T-helper 1 cell treated with Interleukin-12 subunit alpha and Interleukin-12 subunit beta and Interleukin-4 antibody, amounts not matched to agents 30 ng/mL and 1 ng/mL, for 36 hours (primary cell): ENCODE measurements at regions not wholly inside any gene's neighbourhood (a gene's known extent, or its start where the extent isn't known, plus 50 kb on each side); places are given as distances from the start of the nearest gene placed in this dataset.

ENCODE experiments used
- intact Hi-C: fragments of 100-400 bp; cut with micrococcal nuclease; formaldehyde crosslinking; loops from one replicate; pipeline ENCODE4 v1.15.1; 2024

- intact Hi-C loops: no loop called here
These were observed 207.0 kb downstream of the TBXT start for GRCh38 chr6:165960695-165961094.

GRCh38 chr6:165959627-165960026, 208.0 kb downstream of the TBXT start:
- intact Hi-C loops: no loop called here

GRCh38 chr6:165956874-165957273, 210.8 kb downstream of the TBXT start:
- intact Hi-C loops: no loop called here

GRCh38 chr6:165952514-165952913, 215.1 kb downstream of the TBXT start:
- intact Hi-C loops: no loop called here

- intact Hi-C loops: no loop called here
These were observed 217.3 kb downstream of the TBXT start for GRCh38 chr6:165950316-165950715.

GRCh38 chr6:165949324-165949723, 218.3 kb downstream of the TBXT start:
- intact Hi-C loops: no loop called here

GRCh38 chr6:165944002-165944466, 223.6 kb downstream of the TBXT start:
- intact Hi-C loops: no loop called here

GRCh38 chr6:165941786-165942185, 225.9 kb downstream of the TBXT start:
- intact Hi-C loops: no loop called here

DNA sequence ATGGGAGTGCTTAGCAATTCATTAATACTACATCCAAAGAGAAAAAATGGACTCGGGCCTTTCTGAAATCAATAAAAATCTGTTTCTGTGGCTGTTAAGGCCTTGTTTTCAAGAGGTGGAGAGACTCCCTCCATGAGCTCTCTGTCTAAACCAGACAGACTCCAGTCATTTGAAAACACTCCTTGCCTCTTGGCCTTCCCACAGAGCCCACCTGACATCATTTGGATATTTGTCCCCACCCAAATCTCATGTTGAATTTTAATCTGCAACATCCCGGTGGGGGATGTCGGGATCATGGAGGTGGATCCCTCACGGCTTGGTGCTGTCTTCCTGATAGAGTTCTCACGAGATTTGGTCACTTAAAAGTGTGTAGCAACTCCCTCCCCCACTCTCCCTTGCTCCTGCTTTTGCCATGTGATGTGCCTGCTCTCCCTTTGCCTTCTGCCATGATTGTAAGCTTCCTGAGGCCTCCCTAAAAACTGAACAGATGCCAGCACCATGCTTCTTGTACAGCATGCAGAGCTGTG, 226.3 kb downstream of the TBXT start:
- intact Hi-C loops: no loop called here

DNA sequence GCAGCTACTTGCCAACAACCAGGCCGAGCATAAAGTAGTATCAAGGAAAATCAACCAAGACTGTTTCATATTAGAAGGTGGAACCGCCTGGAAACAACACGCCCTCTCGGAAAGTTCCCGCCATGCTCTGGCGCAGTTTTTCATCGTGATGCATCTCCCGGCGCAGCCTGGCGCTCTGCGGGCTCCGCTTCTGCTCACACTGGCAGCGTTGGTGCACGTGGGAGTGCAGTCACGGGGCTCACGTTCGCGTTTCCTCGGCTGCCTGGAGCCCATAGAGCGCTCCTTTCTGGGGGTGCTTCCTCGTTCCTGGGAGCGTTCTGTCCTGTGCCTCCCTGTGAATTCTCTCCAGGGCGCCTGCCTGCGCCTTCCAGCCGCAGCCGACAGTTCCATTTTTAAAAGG, 227.3 kb downstream of the TBXT start:
- intact Hi-C loops: no loop called here

DNA sequence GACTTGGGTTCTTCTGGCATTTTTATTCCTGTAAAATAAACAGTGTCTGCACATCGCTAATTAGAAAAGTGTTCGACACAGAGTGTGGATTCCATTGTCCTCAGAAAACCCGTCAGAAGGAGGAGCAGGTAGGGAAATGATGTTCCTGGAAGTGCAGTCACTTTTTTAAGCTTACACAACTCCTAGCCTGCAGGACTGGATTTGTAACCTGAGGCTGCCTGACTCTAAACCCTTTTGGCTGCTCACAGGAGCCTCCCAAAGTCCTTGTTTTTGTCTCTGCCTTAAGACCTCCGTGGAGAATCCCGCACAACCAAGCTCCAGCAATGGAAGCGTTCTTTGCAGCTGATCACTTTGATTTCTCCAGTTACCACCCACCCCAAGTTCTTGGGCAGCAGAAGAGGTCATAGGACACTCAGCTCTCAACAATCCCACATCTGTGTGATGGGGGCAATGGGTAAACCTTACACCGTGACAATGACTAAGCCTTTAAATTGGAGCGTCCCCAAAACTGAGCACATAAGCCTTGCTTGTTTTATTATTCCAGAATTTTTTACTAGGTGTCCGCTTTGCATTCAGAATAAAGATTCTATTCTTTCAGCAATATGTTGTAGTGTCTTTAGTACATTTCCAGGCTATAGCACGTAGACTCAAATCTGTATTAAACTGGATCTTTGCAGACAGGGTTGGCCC, 227.9 kb downstream of the TBXT start:
- intact Hi-C loops: no loop called here

DNA sequence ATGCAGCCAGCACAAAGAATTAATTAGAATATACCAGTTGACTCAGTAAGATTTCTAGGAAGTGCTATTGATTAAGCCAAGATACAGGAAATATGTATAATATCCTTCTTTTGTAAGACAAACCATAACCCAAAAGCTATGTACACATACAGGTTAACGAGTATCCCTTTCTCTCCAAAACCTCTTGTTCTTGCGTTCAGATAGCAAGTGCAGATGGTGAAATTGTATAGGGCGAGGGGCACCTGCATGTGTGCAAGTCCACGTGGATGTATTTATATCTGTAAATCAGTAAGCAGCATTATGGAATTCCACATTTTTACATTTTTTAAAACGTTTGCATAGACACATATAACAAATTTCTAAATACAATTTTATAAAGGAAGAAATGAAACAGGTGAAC, 228.6 kb downstream of the TBXT start:
- intact Hi-C loops: no loop called here

DNA sequence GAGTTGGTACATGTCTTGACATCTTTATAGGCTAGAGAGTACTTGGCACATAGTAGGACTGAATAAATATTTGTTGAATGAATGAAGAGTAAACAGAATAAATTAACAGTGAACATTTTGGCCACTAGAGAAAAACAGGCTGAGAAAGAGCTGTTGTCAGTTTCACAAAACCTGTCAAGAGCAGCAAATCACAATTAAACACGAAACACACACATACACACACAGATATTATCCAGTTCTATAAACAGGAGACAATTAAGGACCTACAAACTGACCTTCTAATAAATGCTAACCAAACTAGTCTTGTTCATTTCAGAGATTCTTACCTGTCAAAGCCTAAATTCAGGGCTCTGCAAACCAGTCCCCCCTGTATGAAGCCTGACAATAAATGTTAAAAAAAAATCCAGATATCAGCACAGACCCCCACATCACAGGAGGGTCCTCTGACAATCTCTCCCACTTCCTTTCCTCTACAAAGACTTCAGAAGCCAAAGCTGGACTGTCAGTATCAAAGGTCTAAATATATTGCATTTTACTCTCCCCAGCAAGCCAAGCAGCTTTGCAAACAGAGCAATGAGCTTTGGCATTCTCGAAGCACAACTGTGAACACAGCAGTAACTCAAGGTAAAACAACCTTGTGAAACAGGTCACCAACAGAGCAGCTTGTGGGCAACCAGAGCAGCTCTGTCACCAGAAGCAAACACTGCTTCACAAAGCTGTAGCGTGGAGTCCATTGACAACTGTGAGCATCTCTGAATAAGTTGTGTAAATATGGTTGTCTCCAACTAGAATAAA, 229.9 kb downstream of the TBXT start:
- intact Hi-C loops: no loop called here

GRCh38 chr6:165936660-165937059, 231.0 kb downstream of the TBXT start:
- intact Hi-C loops: no loop called here

DNA sequence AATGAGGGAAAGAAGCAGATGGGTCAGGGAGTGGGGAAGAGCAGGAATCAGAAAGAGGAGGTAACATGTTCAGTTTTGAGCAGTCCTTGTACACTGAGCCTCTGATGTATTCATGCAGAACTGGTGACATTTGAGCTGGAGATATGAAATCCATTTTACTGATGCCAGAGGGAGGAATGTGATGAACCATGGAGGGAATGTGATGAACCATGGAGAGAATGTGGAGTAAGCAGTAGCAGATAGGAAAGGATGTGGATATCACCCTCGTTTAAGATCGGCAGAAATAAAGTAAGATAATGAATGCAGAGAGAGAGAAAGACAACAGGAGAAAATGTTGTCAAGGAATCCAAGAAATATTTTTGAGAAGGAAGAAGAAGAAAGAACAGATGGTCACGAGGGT, 231.6 kb downstream of the TBXT start:
- intact Hi-C loops: no loop called here

DNA sequence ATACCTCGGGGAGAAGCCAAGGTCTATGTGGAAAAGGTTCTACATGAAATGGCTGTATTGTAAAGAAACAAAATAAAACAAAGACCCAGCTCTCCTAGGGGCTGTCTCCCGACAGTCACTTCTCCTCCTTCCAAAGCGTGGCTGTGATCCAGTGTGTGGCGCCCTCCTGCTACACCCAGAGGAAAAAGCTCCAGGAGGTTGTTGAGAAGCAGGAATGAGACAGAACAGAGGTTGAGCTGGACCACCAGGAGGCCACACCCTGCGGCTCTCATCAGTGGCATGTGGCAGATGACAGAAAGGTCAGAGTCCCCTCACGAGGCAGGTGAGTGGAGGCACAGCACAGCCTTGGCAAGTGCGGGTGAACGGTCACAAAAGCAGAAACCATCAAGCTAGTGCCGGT, 236.0 kb downstream of the TBXT start:
- intact Hi-C loops: no loop called here

- intact Hi-C loops: no loop called here
These were observed 236.9 kb downstream of the TBXT start for GRCh38 chr6:165930668-165931214.

DNA sequence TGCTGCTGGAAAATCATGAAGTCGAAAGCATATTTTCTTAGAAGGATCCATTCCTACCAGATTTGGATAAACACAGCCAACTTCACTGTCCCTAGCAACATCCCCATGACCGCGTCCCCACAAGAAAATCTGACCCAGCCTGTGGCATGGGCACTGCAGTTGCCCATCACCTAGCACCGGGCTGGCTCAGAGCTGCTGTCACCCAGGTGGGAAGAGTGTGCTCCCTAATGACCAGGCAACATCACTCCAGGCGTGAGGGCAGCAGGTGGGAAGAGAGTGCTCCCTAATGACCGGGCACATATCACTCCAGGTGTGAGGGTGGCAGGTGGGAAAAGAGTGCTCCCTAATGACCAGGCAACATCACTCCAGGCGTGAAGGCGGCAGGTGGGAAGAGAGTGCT, 238.0 kb downstream of the TBXT start:
- intact Hi-C loops: no loop called here

- intact Hi-C loops: no loop called here
These were observed 241.3 kb downstream of the TBXT start for GRCh38 chr6:165926378-165926777.

DNA sequence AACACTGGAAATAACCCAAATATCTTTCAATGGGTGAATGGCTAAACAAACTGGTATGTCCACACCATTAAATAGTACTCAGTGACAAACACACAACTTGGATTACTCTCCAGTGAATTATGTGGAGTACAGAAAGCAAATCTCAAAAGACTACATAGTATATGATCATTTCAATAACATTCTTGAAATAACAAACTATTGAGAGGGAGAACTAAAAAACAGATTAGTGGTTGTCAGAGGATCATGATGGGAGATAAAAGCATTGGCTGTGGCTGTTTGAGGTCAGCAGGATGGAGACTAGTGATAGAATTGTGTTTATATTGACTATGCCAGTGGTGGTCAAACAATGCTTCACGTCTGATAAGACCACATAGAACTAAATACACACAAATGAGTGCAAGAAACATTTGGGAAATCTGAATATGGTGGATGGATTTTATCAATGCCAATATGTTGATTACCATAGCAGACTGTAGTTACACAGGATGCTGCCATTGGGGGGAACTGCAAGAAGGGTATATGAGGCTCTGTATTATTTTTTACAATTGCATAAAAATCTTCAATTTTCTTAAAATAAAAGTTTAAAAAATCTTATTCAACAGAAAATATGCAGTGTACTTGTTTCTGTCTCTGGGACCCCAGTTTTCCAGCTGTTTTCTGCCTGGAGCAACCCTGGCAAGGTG, 242.0 kb downstream of the TBXT start:
- intact Hi-C loops: no loop called here

- intact Hi-C loops: no loop called here
These were observed 245.3 kb downstream of the TBXT start for GRCh38 chr6:165922309-165922794.
